Upper lobe of left lung (tissue), 4 donors: ENCODE measurements at regions not wholly inside any gene's neighbourhood (a gene's known extent, or its start where the extent isn't known, plus 50 kb on each side); places are given as distances from the start of the nearest gene placed in this dataset.

Experiments used
- CTCF ChIP-seq, 6 experiments: fragments of 450-650 bp in 4 of 6; fragments of 200-600 bp in 2 of 6; sonication (generic) in 2 of 6; IDR thresholded peaks; one replicate each; pipeline ENCODE4 v1.5.1; 2016 to 2019; ENCODE audit warnings: antibody characterized with exemption in 6 of 6
- EP300 ChIP-seq, 4 donors: sonication (generic); formaldehyde crosslinking; IDR thresholded peaks; one replicate each; pipeline ENCODE4 v1.5.1; 2017; ENCODE audit warnings: antibody characterized with exemption in 4 of 4, control low read depth in 2 of 4
- POLR2AphosphoS5 ChIP-seq, 2 donors: sonication (generic); formaldehyde crosslinking; IDR thresholded peaks; one replicate each; pipeline ENCODE4 v1.5.1; 2017; ENCODE audit warnings: antibody characterized with exemption in 2 of 2

- TF ChIP-seq CTCF (IDR thresholded peaks at IDR 0.05): no peak
- TF ChIP-seq POLR2AphosphoS5 (IDR thresholded peaks at IDR 0.05): no peak
- no peak for TF ChIP-seq EP300 (IDR thresholded peaks at IDR 0.05)
Measured at GRCh38 chr4:85402371-85402770, 72.6 kb upstream of the ARHGAP24 start.
